Smooth muscle cell (in vitro differentiated cells): ENCODE measurements at regions not wholly inside any gene's neighbourhood (a gene's known extent, or its start where the extent isn't known, plus 50 kb on each side); places are given as distances from the start of the nearest gene placed in this dataset.

Experiments used
- DNase-seq: peaks from one replicate; lab custom pipeline; 2025; ENCODE audit not compliant: unreplicated experiment; lab: John Stamatoyannopoulos, UW
- H2AFZ ChIP-seq: fragments of 200-600 bp; sonication (generic); 2 replicates; pipeline ENCODE4 v1.6.0; 2016; ENCODE audit warnings: antibody characterized with exemption, low read depth, mild to moderate bottlenecking
- H3F3A ChIP-seq: fragments of 200-600 bp; sonication (generic); 2 replicates; pipeline ENCODE4 v1.6.0; 2017; ENCODE audit warnings: antibody characterized with exemption, low read depth
- H3K27ac ChIP-seq: fragments of 200-600 bp; sonication (generic); 2 replicates; pipeline ENCODE4 v1.5.1; 2016; ENCODE audit warnings: low read depth, mild to moderate bottlenecking
- H3K27me3 ChIP-seq: fragments of 200-600 bp; sonication (generic); 2 replicates; pipeline ENCODE4 v1.6.1; 2016; ENCODE audit warnings: low read depth, mild to moderate bottlenecking
- H3K36me3 ChIP-seq: fragments of 200-600 bp; sonication (generic); 2 replicates; pipeline ENCODE4 v1.5.1; 2016; ENCODE audit warnings: low read depth
- H3K4me1 ChIP-seq: fragments of 200-600 bp; sonication (generic); 2 replicates; pipeline ENCODE4 v1.5.1; 2016; ENCODE audit warnings: low read depth
- H3K4me2 ChIP-seq: fragments of 200-600 bp; sonication (generic); 2 replicates; pipeline ENCODE4 v1.6.0; 2016; ENCODE audit warnings: mild to moderate bottlenecking
- H3K4me3 ChIP-seq: fragments of 200-600 bp; sonication (generic); 2 replicates; pipeline ENCODE4 v1.5.1; 2016; ENCODE audit warnings: mild to moderate bottlenecking
- H3K79me2 ChIP-seq: fragments of 200-600 bp; sonication (generic); 2 replicates; pipeline ENCODE4 v1.6.0; 2016; ENCODE audit warnings: low read depth, mild to moderate bottlenecking
- H3K9ac ChIP-seq: fragments of 200-600 bp; sonication (generic); 2 replicates; pipeline ENCODE4 v1.6.0; 2016; ENCODE audit warnings: low read depth
- H3K9me3 ChIP-seq: fragments of 200-600 bp; sonication (generic); replicated peaks from 2 replicates; pipeline ENCODE4 v1.5.1; 2016; ENCODE audit warnings: low read depth
- H4K20me1 ChIP-seq: fragments of 200-600 bp; sonication (generic); 2 replicates; pipeline ENCODE4 v1.6.0; 2016; ENCODE audit warnings: low read depth
- WGBS: methylation state at CpG from one replicate; pipeline ENCODE4 v1.1.7; 2016; ENCODE audit warnings: low lambda C conversion rate; 5-methylcytosine and 5-hydroxymethylcytosine counted together
- TF ChIP-seq, protein P1 (sequence below): fragments of 200-600 bp; sonication (generic); IDR thresholded peaks from 2 replicates; pipeline ENCODE4 v1.5.1; 2017; ENCODE audit warnings: borderline replicate concordance, mild to moderate bottlenecking, antibody characterized with exemption; ENCODE audit not compliant: insufficient read depth, poor library complexity, severe bottlenecking

DNA sequence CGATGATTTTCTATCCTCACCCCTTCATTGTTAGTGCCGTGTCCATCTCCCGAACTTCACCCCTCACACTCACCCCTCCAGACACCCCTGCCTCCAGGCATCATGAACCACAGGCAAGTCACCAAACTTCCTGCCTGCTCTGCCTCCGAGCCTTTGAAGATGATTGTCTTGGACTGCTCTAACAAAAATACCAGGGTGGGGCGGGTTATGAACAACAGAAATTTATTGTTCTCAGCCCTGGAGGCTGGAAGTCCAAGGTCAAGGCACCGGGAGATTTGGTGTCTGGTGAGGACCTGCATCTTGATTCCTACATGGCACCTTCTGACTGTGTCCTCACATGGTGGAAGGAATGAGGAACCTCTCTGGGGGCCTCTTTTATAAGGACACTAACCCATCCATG lies 1508.3 kb downstream of the TBC1D22A start:
- 97% methylated on average over 6 of the region's 6 CpGs for WGBS
- Histone ChIP-seq H3K4me3 (no peak overlapping the region), H3K9ac (no peak overlapping the region), H3F3A (no peaks in the 10 kb centered on the region), H3K36me3 (no peaks in the 10 kb centered on the region), H3K27me3 (peaks cover 3% of the 10 kb centered on the region), H2AFZ (no peak overlapping the region), H3K9me3 (no peaks in the 10 kb centered on the region), H3K27ac (no peak overlapping the region), H4K20me1 (no peaks in the 10 kb centered on the region), H3K4me2 (no peak overlapping the region), H3K79me2 (no peaks in the 10 kb centered on the region), H3K4me1 (no peaks in the 10 kb centered on the region)
- no peak for DNase-seq
- TF ChIP-seq, protein P1, sequence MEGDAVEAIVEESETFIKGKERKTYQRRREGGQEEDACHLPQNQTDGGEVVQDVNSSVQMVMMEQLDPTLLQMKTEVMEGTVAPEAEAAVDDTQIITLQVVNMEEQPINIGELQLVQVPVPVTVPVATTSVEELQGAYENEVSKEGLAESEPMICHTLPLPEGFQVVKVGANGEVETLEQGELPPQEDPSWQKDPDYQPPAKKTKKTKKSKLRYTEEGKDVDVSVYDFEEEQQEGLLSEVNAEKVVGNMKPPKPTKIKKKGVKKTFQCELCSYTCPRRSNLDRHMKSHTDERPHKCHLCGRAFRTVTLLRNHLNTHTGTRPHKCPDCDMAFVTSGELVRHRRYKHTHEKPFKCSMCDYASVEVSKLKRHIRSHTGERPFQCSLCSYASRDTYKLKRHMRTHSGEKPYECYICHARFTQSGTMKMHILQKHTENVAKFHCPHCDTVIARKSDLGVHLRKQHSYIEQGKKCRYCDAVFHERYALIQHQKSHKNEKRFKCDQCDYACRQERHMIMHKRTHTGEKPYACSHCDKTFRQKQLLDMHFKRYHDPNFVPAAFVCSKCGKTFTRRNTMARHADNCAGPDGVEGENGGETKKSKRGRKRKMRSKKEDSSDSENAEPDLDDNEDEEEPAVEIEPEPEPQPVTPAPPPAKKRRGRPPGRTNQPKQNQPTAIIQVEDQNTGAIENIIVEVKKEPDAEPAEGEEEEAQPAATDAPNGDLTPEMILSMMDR, result no peak

DNA sequence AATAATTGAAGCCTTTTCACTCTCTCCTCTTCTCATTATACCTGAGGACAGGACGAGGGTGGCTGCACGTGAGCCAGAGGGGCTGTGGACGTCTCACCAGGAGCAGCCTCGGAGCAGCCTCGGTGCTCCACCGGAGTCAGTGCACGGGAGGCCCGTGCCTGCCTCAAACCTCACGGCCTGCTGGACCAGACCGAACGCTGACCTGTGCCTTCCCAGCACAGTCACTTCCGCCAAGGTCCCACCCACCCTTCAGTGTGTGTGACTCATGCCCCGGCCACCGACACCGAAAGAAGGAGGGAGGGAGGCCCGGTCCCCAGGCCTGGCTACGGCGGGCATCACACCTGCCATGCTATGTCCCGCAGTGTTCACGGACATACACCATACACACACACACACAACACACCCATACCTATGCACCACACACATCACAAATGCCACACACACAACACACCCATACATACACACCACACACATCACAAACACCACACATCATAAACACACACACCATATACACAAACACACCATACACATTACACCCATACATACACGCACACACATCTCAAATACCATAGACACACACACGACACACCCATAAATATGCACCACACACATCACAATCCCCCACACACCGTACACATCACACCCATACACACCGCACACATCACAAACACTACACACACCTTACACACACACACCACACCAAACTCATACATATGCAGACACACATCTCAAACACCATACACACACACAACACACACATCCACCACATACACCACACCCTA lies 1506.5 kb downstream of the TBC1D22A start:
- Histone ChIP-seq H3K79me2 (no peaks in the 10 kb centered on the region), H3K4me1 (no peaks in the 10 kb centered on the region), H3F3A (no peaks in the 10 kb centered on the region), H3K36me3 (no peaks in the 10 kb centered on the region), H3K9ac (no peak overlapping the region), H2AFZ (no peak overlapping the region), H3K4me3 (no peak overlapping the region), H3K27me3 (peaks cover 3% of the 10 kb centered on the region), H4K20me1 (no peaks in the 10 kb centered on the region), H3K4me2 (no peak overlapping the region), H3K9me3 (no peaks in the 10 kb centered on the region), H3K27ac (no peak overlapping the region)
- TF ChIP-seq, protein P1, result no peak
- no peak for DNase-seq
- 89% methylated on average over 12 of the region's 24 CpGs for WGBS

DNA sequence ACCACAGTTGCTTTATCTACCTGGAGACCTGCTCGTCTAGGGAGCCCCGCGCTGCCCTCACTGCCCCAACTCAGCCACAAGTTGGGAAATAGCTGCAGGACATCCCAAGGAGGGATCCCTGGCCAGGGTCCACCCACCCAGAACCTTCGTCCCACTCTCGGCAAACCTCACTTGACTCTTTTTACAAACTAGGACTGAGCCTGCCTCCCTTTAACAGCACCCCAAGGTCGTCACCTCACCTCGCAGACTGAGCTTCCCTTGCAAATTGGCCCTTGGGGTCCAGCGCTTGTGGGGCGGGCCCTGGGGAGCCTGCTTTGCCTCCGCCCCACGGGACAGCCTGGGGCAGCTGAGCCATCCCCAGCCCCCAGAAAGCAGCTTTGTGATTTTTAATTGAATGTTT lies 1505.8 kb downstream of the TBC1D22A start:
- TF ChIP-seq, protein P1, result no peak
- Histone ChIP-seq H2AFZ (no peak overlapping the region), H3K4me2 (no peak overlapping the region), H4K20me1 (no peaks in the 10 kb centered on the region), H3K9ac (no peak overlapping the region), H3F3A (no peaks in the 10 kb centered on the region), H3K27ac (no peak overlapping the region), H3K4me1 (no peaks in the 10 kb centered on the region), H3K4me3 (no peak overlapping the region), H3K9me3 (no peaks in the 10 kb centered on the region), H3K27me3 (peaks cover 3% of the 10 kb centered on the region), H3K79me2 (no peaks in the 10 kb centered on the region), H3K36me3 (no peaks in the 10 kb centered on the region)
- DNase-seq, result no peak
- WGBS, result 93% methylated on average over 11 of the region's 11 CpGs

DNA sequence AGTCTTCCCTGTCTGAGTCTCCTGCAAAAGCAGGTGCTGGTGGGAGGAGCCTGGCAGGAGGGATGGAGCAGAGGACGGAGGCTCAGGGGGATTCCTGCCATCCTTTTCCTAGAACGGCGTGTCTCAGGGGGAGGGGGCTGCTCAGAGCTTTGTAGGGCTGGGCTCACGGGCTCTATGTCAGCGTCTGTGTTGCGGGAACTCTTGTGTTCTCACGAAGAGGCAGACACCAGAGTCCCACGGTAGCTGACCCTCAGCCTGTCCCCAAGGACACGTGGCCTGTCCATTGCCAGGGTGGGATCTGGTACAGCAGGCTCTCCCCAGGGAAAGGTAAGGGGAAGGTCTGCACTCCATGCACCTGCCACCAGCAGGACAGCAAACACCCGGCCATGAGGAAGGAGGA lies 1505.2 kb downstream of the TBC1D22A start:
- Histone ChIP-seq H3K9ac (no peak overlapping the region), H3K4me2 (no peak overlapping the region), H3K27me3 (peaks cover 3% of the 10 kb centered on the region), H3K4me3 (no peak overlapping the region), H3K79me2 (no peaks in the 10 kb centered on the region), H4K20me1 (no peaks in the 10 kb centered on the region), H3K9me3 (no peaks in the 10 kb centered on the region), H3K4me1 (no peaks in the 10 kb centered on the region), H3K36me3 (no peaks in the 10 kb centered on the region), H3K27ac (no peak overlapping the region), H3F3A (no peaks in the 10 kb centered on the region), H2AFZ (no peak overlapping the region)
- WGBS, result 81% methylated on average over 10 of the region's 10 CpGs
- TF ChIP-seq, protein P1, result no peak
- no peak for DNase-seq
